Body of pancreas (tissue), 4 donors: ENCODE measurements at regions not wholly inside any gene's neighbourhood (a gene's known extent, or its start where the extent isn't known, plus 50 kb on each side); places are given as distances from the start of the nearest gene placed in this dataset.

Source experiments
- CTCF ChIP-seq, 7 experiments: fragments of 450-650 bp in 4 of 7; fragments of 200-600 bp in 3 of 7; sonication (generic) in 3 of 7; IDR thresholded peaks; one replicate each; pipeline ENCODE4 v1.5.1; 2016 to 2019; ENCODE audit warnings: antibody characterized with exemption in 7 of 7
- POLR2A ChIP-seq, 3 donors: fragments of 450-650 bp; IDR thresholded peaks; one replicate each; pipeline ENCODE4 v1.6.1; 2016; ENCODE audit warnings: antibody characterized with exemption in 3 of 3, mild to moderate bottlenecking in 2 of 3

DNA sequence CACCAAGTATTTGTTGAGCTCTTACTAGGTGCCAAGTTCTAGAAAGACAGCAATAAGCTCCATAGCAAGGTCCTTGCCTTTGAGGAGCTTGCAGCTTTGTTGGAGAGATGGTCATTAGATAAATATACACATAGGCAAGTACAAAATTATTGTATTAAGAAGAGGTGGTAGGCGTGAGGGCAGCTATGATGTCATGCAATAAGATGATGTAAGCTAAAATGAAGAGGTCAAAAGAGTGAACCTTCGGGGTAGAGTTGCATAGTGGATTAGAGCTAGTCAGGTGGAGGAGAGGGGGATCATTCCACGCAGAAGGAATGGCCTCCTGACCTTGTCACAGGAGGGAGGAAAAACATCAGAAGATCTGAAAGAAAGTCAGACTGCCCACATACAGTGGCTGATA is 141.9 kb upstream of the PCSK2 start:
- no peak for TF ChIP-seq CTCF (IDR thresholded peaks at IDR 0.05)
- no peak for TF ChIP-seq POLR2A (IDR thresholded peaks at IDR 0.05)
